ENCODE measurements at regions not wholly inside any gene's neighbourhood (a gene's known extent, or its start where the extent isn't known, plus 50 kb on each side); places are given as distances from the start of the nearest gene placed in this dataset.

GRCh38 chr5:100644776-100645175, 109.6 kb downstream of the FAM174A start:
- no peak for TF ChIP-seq CTCF (IDR thresholded peaks at IDR 0.05; ENCODE audit: insufficient read depth, low read length, poor library complexity, severe bottlenecking)
- no peak for TF ChIP-seq EZH2phosphoT487 (conservative IDR thresholded peaks at IDR 0.05; ENCODE audit: low read length)
